ENCODE measurements at regions not wholly inside any gene's neighbourhood (a gene's known extent, or its start where the extent isn't known, plus 50 kb on each side); places are given as distances from the start of the nearest gene placed in this dataset.

DNA sequence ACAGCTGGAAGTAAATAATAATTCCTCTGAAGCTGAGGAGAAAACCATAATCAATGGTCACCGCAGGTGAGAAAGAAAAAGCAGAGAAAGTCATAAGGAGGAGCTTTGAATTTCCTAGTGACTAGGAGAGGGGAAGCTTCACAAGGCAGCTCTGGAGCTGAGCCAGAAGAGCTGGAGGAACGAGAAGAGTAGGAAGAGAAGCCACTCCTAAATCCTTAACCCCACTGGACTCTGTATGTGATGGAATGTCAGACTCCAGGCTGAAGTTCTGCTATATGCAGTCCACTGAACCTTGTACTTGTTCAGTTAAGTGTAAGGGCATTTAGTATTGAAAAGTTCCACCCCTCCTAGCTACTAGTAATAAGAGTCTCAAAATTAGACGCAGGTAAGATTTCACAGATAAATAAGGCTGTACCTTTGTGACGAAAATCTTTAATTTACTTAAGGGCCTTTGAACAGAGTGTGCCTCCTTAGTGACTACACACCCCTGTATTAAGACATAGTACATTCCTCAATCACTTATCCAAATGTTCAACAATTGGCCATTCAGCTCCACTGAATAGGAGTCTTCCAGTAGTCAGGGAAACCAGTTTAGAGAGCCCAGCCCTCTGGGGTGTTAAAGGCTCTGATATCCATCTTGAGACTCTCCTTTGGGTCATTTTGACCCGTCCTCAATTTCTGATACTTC is 71.4 kb upstream of the UFL1 start:
- TF ChIP-seq GATA2 (IDR thresholded peaks at IDR 0.05; ENCODE audit: insufficient read depth, insufficient read length, low read depth, low read length): no peak
- CTCF ChIA-PET: no interaction called here
- no peak for FAIRE-seq

DNA sequence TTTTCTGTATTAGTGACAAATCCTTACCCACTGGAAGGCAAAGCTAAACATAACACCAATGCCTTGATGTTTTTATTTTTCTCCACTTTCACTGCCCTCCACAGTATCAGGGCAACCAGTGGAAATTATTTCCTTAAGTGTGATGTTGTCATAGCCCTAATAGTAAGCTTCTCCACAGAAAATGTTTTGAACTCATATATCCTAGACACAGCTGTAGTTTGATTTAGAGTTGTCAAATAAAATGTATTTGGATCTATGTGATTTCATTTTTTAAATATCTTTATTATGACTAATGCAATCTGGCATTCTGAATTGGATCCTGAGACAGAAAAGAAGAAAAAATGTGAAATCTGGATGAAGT is 70.9 kb upstream of the UFL1 start:
- ChIA-PET CTCF (no interaction called here), POLR2A (no interaction called here)
- H3K27ac ChIP-seq (ENCODE audit: insufficient read depth, low read depth, low read length): no peak overlapping the region
- no peak overlapping the region for H2AFZ ChIP-seq (ENCODE audit: low read depth, low read length)
- FAIRE-seq: no peak
- DNase-seq (ENCODE audit: low read depth, low spot score): no peak
- H3K4me3 ChIP-seq (replicated peaks in 1 of 3; ENCODE audit: insufficient read depth in 1 of 3, low read depth in 1 of 3, low read length in 3 of 3): no peak overlapping the region
- TF ChIP-seq MYC (IDR thresholded peaks at IDR 0.05; ENCODE audit: low read depth, low read length): no peak
- TF ChIP-seq GATA2 (IDR thresholded peaks at IDR 0.05; ENCODE audit: insufficient read depth, insufficient read length, low read depth, low read length): no peak
- no peak for TF ChIP-seq FOS (IDR thresholded peaks at IDR 0.05; ENCODE audit: borderline replicate concordance, insufficient read depth, low read length)
- TF ChIP-seq, protein P1, sequence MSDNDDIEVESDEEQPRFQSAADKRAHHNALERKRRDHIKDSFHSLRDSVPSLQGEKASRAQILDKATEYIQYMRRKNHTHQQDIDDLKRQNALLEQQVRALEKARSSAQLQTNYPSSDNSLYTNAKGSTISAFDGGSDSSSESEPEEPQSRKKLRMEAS (IDR thresholded peaks at IDR 0.05; ENCODE audit: insufficient read depth, insufficient read length): no peak
- TF ChIP-seq POLR2AphosphoS5 (IDR thresholded peaks at IDR 0.05; ENCODE audit: insufficient read depth, low read depth, low read length): no peak
- H3K79me2 ChIP-seq (ENCODE audit: control insufficient read depth, insufficient read depth, low read length): no peaks in the 10 kb centered on the region
- no TSS peak for BruUV-seq (replicated peaks)
- H4K20me1 ChIP-seq (replicated peaks; ENCODE audit: control insufficient read depth, extremely low read depth, insufficient read depth, low read length): no peaks in the 10 kb centered on the region
- H3K9ac ChIP-seq (replicated peaks; ENCODE audit: extremely low read depth, insufficient read depth, low read length): no peak overlapping the region
- dilution Hi-C loops (cut with MboI; ENCODE audit: extremely low pct_ligation_motif_present, low sequenced_read_pairs): no loop called here
- H3K4me1 ChIP-seq (ENCODE audit: control insufficient read depth, extremely low read depth, insufficient read depth, low read length): no peaks in the 10 kb centered on the region
- H3K27me3 ChIP-seq (ENCODE audit: control insufficient read depth in 2 of 2, insufficient read depth in 2 of 2, low read length in 2 of 2): no peaks in the 10 kb centered on the region
- no peak overlapping the region for H3K4me2 ChIP-seq (ENCODE audit: insufficient read depth, low read length)
- H3K9me3 ChIP-seq (replicated peaks; ENCODE audit: control insufficient read depth, insufficient read depth, low read length): peaks cover 2% of the 10 kb centered on the region
- no peaks in the 10 kb centered on the region for H3K36me3 ChIP-seq (ENCODE audit: control insufficient read depth in 2 of 2, extremely low read depth in 1 of 2, insufficient read depth in 2 of 2, low read length in 2 of 2)
- H3K9me1 ChIP-seq (replicated peaks; ENCODE audit: control insufficient read depth, extremely low read depth, insufficient read depth, low read length): no peaks in the 10 kb centered on the region
- intact Hi-C loops (cut with micrococcal nuclease): no loop called here

More for the DNA sequence above, 71.4 kb upstream of the UFL1 start:
- Histone ChIP-seq H3K27me3 (ENCODE audit: control insufficient read depth in 2 of 2, insufficient read depth in 2 of 2, low read length in 2 of 2) (no peaks in the 10 kb centered on the region), H3K4me2 (ENCODE audit: insufficient read depth, low read length) (no peak overlapping the region), H3K9me1 (replicated peaks; ENCODE audit: control insufficient read depth, extremely low read depth, insufficient read depth, low read length) (no peaks in the 10 kb centered on the region), H3K9ac (replicated peaks; ENCODE audit: extremely low read depth, insufficient read depth, low read length) (no peak overlapping the region), H3K4me3 (replicated peaks in 1 of 3; ENCODE audit: insufficient read depth in 1 of 3, low read depth in 1 of 3, low read length in 3 of 3) (no peak overlapping the region), H3K9me3 (replicated peaks; ENCODE audit: control insufficient read depth, insufficient read depth, low read length) (peaks cover 2% of the 10 kb centered on the region), H3K27ac (ENCODE audit: insufficient read depth, low read depth, low read length) (no peak overlapping the region), H3K79me2 (ENCODE audit: control insufficient read depth, insufficient read depth, low read length) (no peaks in the 10 kb centered on the region), H3K4me1 (ENCODE audit: control insufficient read depth, extremely low read depth, insufficient read depth, low read length) (no peaks in the 10 kb centered on the region), H3K36me3 (ENCODE audit: control insufficient read depth in 2 of 2, extremely low read depth in 1 of 2, insufficient read depth in 2 of 2, low read length in 2 of 2) (no peaks in the 10 kb centered on the region), H2AFZ (ENCODE audit: low read depth, low read length) (no peak overlapping the region), H4K20me1 (replicated peaks; ENCODE audit: control insufficient read depth, extremely low read depth, insufficient read depth, low read length) (no peaks in the 10 kb centered on the region)
- DNase-seq (ENCODE audit: low read depth, low spot score): no peak
- BruUV-seq (replicated peaks): no TSS peak
- dilution Hi-C loops (cut with MboI; ENCODE audit: extremely low pct_ligation_motif_present, low sequenced_read_pairs) (no loop called here), intact Hi-C loops (cut with micrococcal nuclease) (no loop called here)
- POLR2A ChIA-PET: no interaction called here
